ENCODE measurements at regions not wholly inside any gene's neighbourhood (a gene's known extent, or its start where the extent isn't known, plus 50 kb on each side); places are given as distances from the start of the nearest gene placed in this dataset.

- DNase-seq = no peak
Observed at GRCh38 chr2:104788742-104789455, 65.0 kb upstream of the POU3F3 start.

- DNase-seq = no peak
Observed at GRCh38 chr2:104790100-104790811, 63.7 kb upstream of the POU3F3 start.

- no peak for DNase-seq
Observed at GRCh38 chr2:104790901-104791495, 62.9 kb upstream of the POU3F3 start.

- no peak for DNase-seq
Observed at GRCh38 chr2:104793966-104794365, 59.9 kb upstream of the POU3F3 start.

- DNase-seq = no peak
Observed at GRCh38 chr2:104794441-104794840, 59.5 kb upstream of the POU3F3 start.

All from NCI-H69 (cell line).